SK-N-SH (cell line): ENCODE measurements at regions not wholly inside any gene's neighbourhood (a gene's known extent, or its start where the extent isn't known, plus 50 kb on each side); places are given as distances from the start of the nearest gene placed in this dataset.

Experiments used
- CTCF ChIA-PET: fragments of 300-600, 350-600 bp; formaldehyde crosslinking; extraction: SDS; loops from one replicate; lab custom pipeline; 2021; lab: Yijun Ruan, JAX
- POLR2A ChIA-PET: fragments of 350-600 bp; sonication (Branson Sonifier 250); formaldehyde crosslinking; extraction: SDS; loops from one replicate; lab custom pipeline; 2020; ENCODE audit warnings: antibody characterized with exemption, inconsistent platforms; lab: Yijun Ruan, JAX
- DNase-seq: peaks from one replicate; pipeline ENCODE4 v3.0.0; 2012
- H2AFZ ChIP-seq: fragments of 200-600 bp; sonication (generic); 2 replicates; pipeline ENCODE4 v1.8.1; 2016; ENCODE audit warnings: antibody characterized with exemption, mild to moderate bottlenecking, low read depth
- H3F3A ChIP-seq: fragments of 200-600 bp; sonication (generic); replicated peaks from 2 replicates; pipeline ENCODE3; 2016; ENCODE audit warnings: antibody characterized with exemption, mild to moderate bottlenecking; ENCODE audit not compliant: insufficient read depth
- H3K27ac ChIP-seq, 2 experiments: fragments of 200-500 bp in 1 of 2; fragments of 200-600 bp in 1 of 2; sonication (Bioruptor generic) in 1 of 2; sonication (generic), shearing (Covaris generic) in 1 of 2; 2 replicates each; pipeline versions ENCODE4 v1.5.1 to v1.6.1; 2014 to 2016; ENCODE audit warnings: low read depth in 2 of 2, inconsistent platforms in 1 of 2, low read length in 1 of 2, mild to moderate bottlenecking in 1 of 2, mixed read lengths in 1 of 2
- H3K27me3 ChIP-seq: fragments of 200-600 bp; sonication (generic), shearing (Covaris generic); 2 replicates; pipeline ENCODE4 v1.6.1; 2016; ENCODE audit warnings: mixed run types; ENCODE audit not compliant: insufficient read depth
- H3K36me3 ChIP-seq, 2 experiments: fragments of 200-500 bp in 1 of 2; fragments of 200-600 bp in 1 of 2; sonication (Bioruptor generic) in 1 of 2; sonication (generic) in 1 of 2; replicated peaks in 1 of 2; 2 replicates each; pipeline versions ENCODE3 to v1.5.1; 2014 to 2016; ENCODE audit warnings: low read length in 1 of 2, mild to moderate bottlenecking in 1 of 2; ENCODE audit not compliant: insufficient read depth in 2 of 2, control insufficient read depth in 1 of 2
- H3K4me1 ChIP-seq, 2 experiments: fragments of 200-500 bp in 1 of 2; fragments of 200-600 bp in 1 of 2; sonication (Bioruptor generic) in 1 of 2; sonication (generic), shearing (Covaris generic) in 1 of 2; 2 replicates each; pipeline versions ENCODE4 v1.5.1 to v1.6.1; 2014 to 2016; ENCODE audit warnings: low read depth in 1 of 2, low read length in 1 of 2, mixed run types in 1 of 2; ENCODE audit not compliant: insufficient read depth in 2 of 2, control insufficient read depth in 1 of 2
- H3K4me2 ChIP-seq: fragments of 200-600 bp; sonication (generic), shearing (Covaris generic); 2 replicates; pipeline ENCODE4 v1.6.1; 2017; ENCODE audit warnings: mixed run types
- H3K4me3 ChIP-seq, 2 experiments: fragments of 200-500 bp in 1 of 2; fragments of 200-600 bp in 1 of 2; sonication (Bioruptor generic) in 1 of 2; sonication (generic), shearing (Covaris generic) in 1 of 2; 2 replicates each; pipeline versions ENCODE4 v1.5.1 to v1.8.1; 2014 to 2016; ENCODE audit warnings: low read depth in 2 of 2, inconsistent platforms in 1 of 2, low read length in 1 of 2, mild to moderate bottlenecking in 1 of 2, mixed read lengths in 1 of 2, moderate library complexity in 1 of 2
- H3K79me2 ChIP-seq: fragments of 200-600 bp; sonication (generic); 2 replicates; pipeline ENCODE4 v1.8.1; 2017; ENCODE audit warnings: mild to moderate bottlenecking; ENCODE audit not compliant: insufficient read depth
- H3K9ac ChIP-seq: fragments of 200-600 bp; sonication (generic); 2 replicates; pipeline ENCODE4 v1.6.1; 2017; ENCODE audit warnings: mixed run types
- H3K9me2 ChIP-seq: fragments of 200-600 bp; sonication (generic); 2 replicates; pipeline ENCODE4 v1.6.1; 2017; ENCODE audit warnings: mixed run types
- H3K9me3 ChIP-seq: fragments of 200-600 bp; sonication (generic); 2 replicates; pipeline ENCODE4 v1.6.1; 2017; ENCODE audit warnings: mixed run types, mild to moderate bottlenecking, moderate library complexity
- H4K20me1 ChIP-seq: fragments of 200-600 bp; sonication (generic); 2 replicates; pipeline ENCODE4 v1.6.1; 2017; ENCODE audit warnings: mild to moderate bottlenecking, mixed run types; ENCODE audit not compliant: insufficient read depth
- CHD2 ChIP-seq: fragments of 150-350 bp; IDR thresholded peaks from 2 replicates; pipeline ENCODE4 v1.6.1; 2018; ENCODE audit warnings: low read length; ENCODE audit not compliant: partially characterized antibody
- CTCF ChIP-seq: fragments of 200-600 bp; sonication (generic); IDR thresholded peaks from 2 replicates; pipeline ENCODE4 v1.6.1; 2017; ENCODE audit warnings: antibody characterized with exemption, mild to moderate bottlenecking, moderate library complexity
- FOXM1 ChIP-seq: IDR thresholded peaks from 2 replicates; pipeline ENCODE4 v1.4.0; 2012; ENCODE audit warnings: low read depth, mild to moderate bottlenecking
- JUND ChIP-seq: IDR thresholded peaks from 2 replicates; pipeline ENCODE4 v1.4.0; 2012
- MEF2A ChIP-seq: IDR thresholded peaks from 2 replicates; pipeline ENCODE4 v1.4.0; 2012; ENCODE audit warnings: low read depth, borderline replicate concordance
- NFIC ChIP-seq: IDR thresholded peaks from 2 replicates; pipeline ENCODE4 v1.4.0; 2012; ENCODE audit warnings: borderline replicate concordance
- NRF1 ChIP-seq: IDR thresholded peaks from 2 replicates; pipeline ENCODE4 v1.6.1; 2012; ENCODE audit warnings: low read depth, mild to moderate bottlenecking, low read length
- PBX3 ChIP-seq: IDR thresholded peaks from 2 replicates; pipeline ENCODE4; 2012
- POLR2AphosphoS5 ChIP-seq: IDR thresholded peaks from 2 replicates; pipeline ENCODE4 v1.6.1; 2012; ENCODE audit warnings: low read depth, low read length
- RAD21 ChIP-seq: IDR thresholded peaks from 2 replicates; pipeline ENCODE4 v1.6.1; 2012; ENCODE audit warnings: mild to moderate bottlenecking, low read length
- RCOR1 ChIP-seq: fragments of 150-350 bp; IDR thresholded peaks from 2 replicates; pipeline ENCODE4 v1.6.1; 2017; ENCODE audit warnings: antibody characterized with exemption, low read length
- REST ChIP-seq: IDR thresholded peaks from 2 replicates; pipeline ENCODE4 v1.6.1; 2012; ENCODE audit warnings: mild to moderate bottlenecking, low read depth, low read length, moderate library complexity
- RFX5 ChIP-seq: IDR thresholded peaks from 2 replicates; pipeline ENCODE4 v1.6.1; 2012; ENCODE audit warnings: mild to moderate bottlenecking, improper control_type of control experiment, low read length
- RXRA ChIP-seq: IDR thresholded peaks from 2 replicates; pipeline ENCODE4 v1.4.0; 2012; ENCODE audit warnings: low read depth, mild to moderate bottlenecking, borderline replicate concordance
- TEAD4 ChIP-seq: IDR thresholded peaks from 2 replicates; pipeline ENCODE4 v1.4.0; 2012; ENCODE audit warnings: mild to moderate bottlenecking, borderline replicate concordance; ENCODE audit not compliant: insufficient read depth
- USF1 ChIP-seq: IDR thresholded peaks from 2 replicates; pipeline ENCODE4 v1.4.0; 2012; ENCODE audit warnings: low read depth, borderline replicate concordance
- whole genome bisulfite sequencing: methylation state at CpG from one replicate; pipeline ENCODE4 v1.1.6; 2017; ENCODE audit warnings: low lambda C conversion rate; 5-methylcytosine and 5-hydroxymethylcytosine counted together

- Histone ChIP-seq H4K20me1 (no peaks in the 10 kb centered on the region), H3K36me3 (no peaks in the 10 kb centered on the region), H3K9ac (no peak overlapping the region), H2AFZ (no peak overlapping the region), H3K79me2 (no peaks in the 10 kb centered on the region), H3K4me1 (peaks cover 0 to 2% of the 10 kb centered on the region in 2 experiments; a peak in 1 of 4 replicates), H3K4me2 (no peak overlapping the region), H3K27ac (no peak overlapping the region), H3K9me2 (no peaks in the 10 kb centered on the region), H3K27me3 (no peaks in the 10 kb centered on the region), H3K4me3 (no peak overlapping the region), H3K9me3 (no peaks in the 10 kb centered on the region), H3F3A (no peaks in the 10 kb centered on the region)
- WGBS: 83% methylated on average over 4 of the region's 4 CpGs
- DNase-seq: no peak
- POLR2A ChIA-PET: no interaction called here
- CTCF ChIA-PET: interaction anchor here (0.6 kb wide), 1 partner anchor 13 kb away, joined by 3 read pairs; no protein-coding TSS in a partner anchor
- TF ChIP-seq NRF1 (no peak), CTCF (no peak), NFIC (no peak), RCOR1 (no peak), REST (no peak), USF1 (no peak), MEF2A (no peak), CHD2 (no peak), FOXM1 (no peak), PBX3 (no peak), RXRA (no peak), TEAD4 (no peak), RFX5 (no peak), RAD21 (no peak), POLR2AphosphoS5 (no peak), JUND (no peak)
Observed at GRCh38 chr2:70011335-70011734, 49.9 kb upstream of the ASPRV1 start.
